DMS 273 treated with DMSO at 0.1 percent for 48 hours (cell line): ENCODE measurements at regions not wholly inside any gene's neighbourhood (a gene's known extent, or its start where the extent isn't known, plus 50 kb on each side); places are given as distances from the start of the nearest gene placed in this dataset.

ENCODE experiments used
- DNase-seq: peaks from one replicate; lab custom pipeline; 2025; lab: John Stamatoyannopoulos, UW

DNA sequence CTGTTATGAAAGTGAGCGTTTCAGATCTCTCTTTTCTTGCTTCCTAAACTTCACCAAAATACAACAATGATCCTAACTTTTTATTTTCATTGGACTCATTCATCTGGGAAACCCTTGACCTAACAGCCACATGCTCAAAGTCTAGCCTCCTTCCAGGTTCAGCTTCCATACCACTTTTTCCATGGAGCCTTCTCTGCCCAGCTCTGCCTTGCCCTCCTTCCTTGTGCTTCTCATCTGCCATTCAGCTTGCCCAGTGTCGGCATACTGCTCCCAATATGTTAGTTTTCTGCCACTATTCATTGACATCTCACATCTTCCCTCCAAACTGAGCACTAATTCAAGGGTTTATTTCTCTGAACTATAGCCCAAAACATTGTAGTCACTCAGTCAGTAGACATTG, 214.7 kb downstream of the RAD51AP2 start:
- no peak for DNase-seq

DNA sequence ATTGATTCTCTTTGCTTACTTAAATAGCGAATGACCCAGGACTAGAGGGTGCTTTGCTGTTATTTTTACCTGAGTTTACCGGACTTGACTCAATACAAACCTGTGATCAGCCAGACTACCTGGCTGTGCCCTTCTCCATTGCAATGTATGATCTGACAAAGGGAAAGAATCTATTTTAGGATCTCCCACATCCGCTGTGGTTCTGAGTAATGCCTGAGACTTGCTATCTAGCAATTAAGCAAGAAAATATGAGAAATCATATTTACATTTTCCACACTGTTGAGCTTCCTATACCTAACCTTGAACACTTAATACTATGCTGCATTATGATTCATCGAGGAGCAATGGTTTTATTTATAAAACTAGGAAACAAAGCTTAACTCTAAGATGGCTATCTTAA, 215.2 kb downstream of the RAD51AP2 start:
- DNase-seq: no peak

- DNase-seq: no peak
These were observed 216.0 kb downstream of the RAD51AP2 start for GRCh38 chr2:17302281-17302680.

- no peak for DNase-seq
These were observed 216.8 kb downstream of the RAD51AP2 start for GRCh38 chr2:17301437-17301836.

GRCh38 chr2:17299891-17300540, 218.2 kb downstream of the RAD51AP2 start:
- no peak for DNase-seq

- DNase-seq: no peak
These were observed 219.8 kb downstream of the RAD51AP2 start for GRCh38 chr2:17298453-17298852.

GRCh38 chr2:17296686-17297085, 221.6 kb downstream of the RAD51AP2 start:
- DNase-seq: no peak

DNA sequence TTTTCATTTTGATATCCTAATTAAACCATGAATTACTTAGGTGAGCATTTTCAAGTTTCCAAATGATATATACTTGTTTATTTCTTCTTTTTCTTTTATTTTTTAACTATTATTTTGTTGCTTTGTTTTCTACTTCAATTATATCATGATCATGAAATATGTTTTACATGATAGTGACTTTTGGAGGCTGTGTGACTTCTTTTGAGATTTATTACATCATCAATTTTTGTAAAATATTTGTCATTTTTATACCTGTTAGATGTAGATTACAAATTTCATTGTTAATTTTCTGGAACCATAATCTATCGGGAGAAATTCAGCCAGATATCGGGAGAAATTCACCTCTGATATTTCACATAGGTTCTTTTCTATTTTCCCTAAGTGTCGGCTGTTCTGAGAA, 228.6 kb downstream of the RAD51AP2 start:
- no peak for DNase-seq

- no peak for DNase-seq
These were observed 231.1 kb downstream of the RAD51AP2 start for GRCh38 chr2:17287183-17287582.

- no peak for DNase-seq
These were observed 235.4 kb downstream of the RAD51AP2 start for GRCh38 chr2:17282826-17283225.

DNA sequence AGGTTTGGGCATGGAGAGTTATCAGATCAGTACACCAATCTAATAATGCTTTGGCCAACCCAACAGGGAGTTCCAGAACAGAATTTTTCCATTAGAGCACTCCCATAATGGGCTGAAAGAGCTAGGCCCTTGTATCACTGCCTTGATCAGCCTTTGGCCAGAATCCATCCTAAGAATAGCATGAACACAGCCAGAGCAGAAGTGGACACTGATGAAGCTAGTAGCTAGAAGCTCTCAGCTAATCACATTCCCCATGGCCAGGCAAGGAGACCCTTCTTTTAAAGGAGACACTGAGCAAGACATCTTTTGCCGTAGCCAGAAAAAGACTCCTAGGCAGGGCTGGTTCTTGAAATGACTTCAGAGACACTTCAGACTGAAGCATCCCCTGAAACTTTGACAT, 236.0 kb downstream of the RAD51AP2 start:
- no peak for DNase-seq

DNA sequence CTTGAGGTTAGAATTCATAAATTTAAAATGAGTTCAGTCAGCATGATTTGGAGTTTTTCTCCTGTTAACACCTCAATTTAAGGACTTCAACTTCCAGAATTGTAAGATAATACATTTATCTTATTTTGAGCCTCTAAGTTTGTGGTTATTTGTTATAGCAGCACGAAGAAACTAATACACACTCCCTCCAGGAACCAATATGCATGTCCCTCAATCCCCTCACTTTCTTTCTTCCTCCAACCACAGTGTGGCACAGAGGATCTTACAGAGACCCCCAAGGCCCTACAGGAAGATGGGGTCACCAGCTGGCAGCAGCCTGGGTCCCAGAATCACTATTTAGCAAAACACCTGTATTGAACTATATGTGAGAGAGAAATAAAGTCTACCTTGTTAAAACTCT, 242.0 kb downstream of the RAD51AP2 start:
- no peak for DNase-seq

DNA sequence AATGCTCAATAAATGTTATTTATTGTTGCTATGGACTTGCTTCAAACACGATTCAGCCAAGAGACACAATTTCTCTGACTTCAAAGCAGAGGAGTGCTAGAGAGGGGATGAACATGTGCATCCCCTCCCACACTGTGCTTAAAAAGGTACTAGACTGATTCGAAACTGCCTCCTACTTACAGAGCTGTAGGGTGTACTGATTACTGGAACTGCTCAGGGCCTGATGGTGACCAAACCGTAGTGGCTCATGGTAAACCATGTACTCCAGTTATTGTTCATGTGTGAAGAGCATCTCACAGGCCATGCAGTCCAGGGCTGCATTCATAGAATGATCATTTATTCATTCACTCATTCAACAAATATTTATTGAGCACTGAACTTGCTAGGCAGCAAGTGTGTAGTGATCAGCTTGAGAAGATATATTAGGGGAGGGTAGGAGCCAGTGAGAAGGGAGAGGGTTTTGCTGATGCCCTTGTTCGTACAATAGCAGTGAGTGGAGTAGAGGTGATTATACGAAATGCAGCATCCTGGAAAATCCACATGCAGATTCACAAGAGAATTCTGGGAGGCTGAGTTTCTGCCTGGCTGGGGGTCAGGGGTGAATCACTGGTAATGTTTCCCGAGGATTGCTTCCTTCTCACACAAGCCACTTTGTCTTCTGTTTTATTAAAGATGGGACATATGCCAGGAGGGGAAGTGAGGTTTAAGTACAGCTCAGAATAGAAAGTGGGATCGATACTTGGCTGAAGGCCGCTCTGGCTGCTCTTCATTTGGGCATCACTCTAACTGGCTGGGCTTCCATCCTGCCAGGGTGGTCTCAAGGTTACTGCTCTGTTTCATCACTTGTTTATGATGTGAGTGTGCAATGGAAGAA, 245.4 kb downstream of the RAD51AP2 start:
- DNase-seq: no peak

GRCh38 chr2:17272170-17272569, 246.1 kb downstream of the RAD51AP2 start:
- DNase-seq: no peak

- DNase-seq: no peak
These were observed 246.8 kb downstream of the RAD51AP2 start for GRCh38 chr2:17271416-17271815.

DNA sequence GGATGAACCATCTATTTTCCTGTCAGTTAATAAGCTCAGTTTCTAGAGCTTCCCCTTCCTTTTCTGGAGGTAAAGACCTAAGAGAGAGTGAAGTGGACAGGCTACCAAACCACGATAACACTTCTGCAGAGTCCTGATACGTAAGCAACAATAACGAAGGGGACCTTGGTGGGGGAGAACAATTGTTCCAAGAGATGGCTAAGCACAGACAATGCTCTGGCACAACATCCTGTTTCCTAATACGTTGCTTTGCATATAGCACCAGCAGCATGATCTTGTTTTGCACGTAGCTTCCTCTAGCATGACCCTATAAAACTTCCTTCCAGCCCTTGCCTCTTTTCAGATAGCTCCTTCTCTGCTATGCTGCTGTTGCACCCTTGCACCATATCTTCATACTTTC, 247.3 kb downstream of the RAD51AP2 start:
- no peak for DNase-seq

- no peak for DNase-seq
These were observed 254.7 kb downstream of the RAD51AP2 start for GRCh38 chr2:17263570-17263968.

DNA sequence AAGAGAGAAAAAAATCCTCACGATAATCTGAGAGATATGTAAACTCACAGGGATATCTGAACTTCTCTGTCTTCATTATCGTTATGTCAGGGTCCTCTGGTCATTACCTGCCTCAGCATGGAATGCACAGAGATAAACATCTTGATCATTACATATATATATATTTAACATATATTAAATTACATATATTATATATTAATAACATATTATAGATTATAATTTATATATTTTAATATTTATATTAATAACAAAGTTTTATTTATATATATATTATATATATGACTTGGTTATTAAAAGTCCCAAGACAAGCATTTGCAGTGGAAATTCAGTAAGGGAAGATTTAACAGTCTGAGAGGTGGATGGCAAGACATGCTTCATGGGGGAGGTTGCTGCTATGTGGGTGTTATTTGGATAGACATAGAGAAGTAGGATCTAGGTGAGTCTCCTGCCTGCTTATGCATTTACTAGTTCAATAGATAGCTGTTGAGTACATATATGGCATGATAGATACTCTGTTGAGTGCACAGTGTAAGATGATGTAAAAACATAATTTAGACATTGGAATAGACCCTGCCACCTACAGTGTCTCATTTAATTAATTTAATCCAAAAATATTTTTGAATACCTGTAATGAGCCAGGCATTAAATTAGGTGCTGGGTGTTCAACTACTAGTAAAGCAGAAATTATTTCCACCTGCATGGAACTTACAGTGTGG, 255.2 kb downstream of the RAD51AP2 start:
- no peak for DNase-seq

DNA sequence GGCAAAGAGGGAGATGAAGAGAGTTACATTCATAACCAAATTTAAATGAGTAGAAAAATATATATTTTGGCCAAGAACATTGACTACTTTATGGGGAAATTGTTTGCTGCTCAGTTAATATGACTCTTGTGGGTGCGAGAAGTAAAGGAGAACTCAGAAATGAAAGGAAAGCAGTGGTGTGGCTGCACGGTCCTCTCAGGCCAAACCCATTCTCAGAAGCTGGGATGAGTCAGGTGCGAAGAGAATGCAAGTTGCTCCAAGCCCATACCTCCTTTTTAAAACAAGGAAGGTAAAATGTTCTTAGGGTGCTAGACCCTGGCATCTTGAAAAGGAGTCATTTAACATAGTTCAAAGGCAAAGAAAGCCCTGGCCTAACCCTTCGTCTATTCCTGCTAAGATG, 258.6 kb downstream of the RAD51AP2 start:
- no peak for DNase-seq

DNA sequence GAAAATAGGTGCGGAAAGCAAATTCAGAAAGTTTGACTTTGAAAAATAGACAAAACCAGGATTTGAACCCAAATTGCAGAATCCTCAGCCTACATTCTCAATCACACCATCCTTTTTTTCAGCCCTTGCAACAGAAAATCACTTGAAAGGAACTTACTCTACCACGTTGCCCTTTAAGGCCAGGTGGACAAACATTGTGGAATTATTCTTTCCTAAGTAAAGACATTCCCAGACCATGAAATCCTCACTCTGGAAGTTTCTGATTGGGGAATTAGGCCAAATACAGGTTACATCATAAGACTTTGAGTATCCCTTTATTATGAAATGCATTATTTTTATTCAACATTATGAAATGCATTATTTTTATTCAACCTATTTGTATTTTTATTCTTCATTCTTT, 259.4 kb downstream of the RAD51AP2 start:
- DNase-seq: no peak

GRCh38 chr2:17257189-17257909, 260.9 kb downstream of the RAD51AP2 start:
- DNase-seq: no peak

- DNase-seq: no peak
These were observed 263.2 kb downstream of the RAD51AP2 start for GRCh38 chr2:17255071-17255470.
